ENCODE measurements at regions not wholly inside any gene's neighbourhood (a gene's known extent, or its start where the extent isn't known, plus 50 kb on each side); places are given as distances from the start of the nearest gene placed in this dataset.

DNA sequence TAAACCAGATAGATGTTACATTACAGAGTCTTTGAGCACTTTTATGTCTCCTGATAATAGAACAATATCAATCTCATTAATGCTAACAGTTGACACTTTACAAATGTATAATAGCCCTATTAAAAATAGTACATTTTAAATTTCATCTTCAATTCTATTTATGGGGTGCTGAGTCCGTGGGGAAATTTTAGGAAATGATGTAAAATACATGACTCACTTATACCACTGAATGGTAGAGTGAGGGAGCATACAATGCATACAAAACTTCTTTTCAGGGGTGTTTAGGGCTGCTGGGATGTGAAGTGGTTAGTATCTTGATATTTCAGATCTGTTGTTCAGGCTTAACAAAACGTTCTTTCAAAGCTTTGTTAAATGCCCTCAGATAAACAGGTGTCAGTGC is 696.2 kb downstream of the TRAM1L1 start:
- ChIA-PET POLR2A (no interaction called here), CTCF (interaction anchor here (1.5 kb wide), 2 partner anchors 9 to 11 kb away, joined by 3 to 5 read pairs; no protein-coding TSS in a partner anchor)
- no peak for DNase-seq (ENCODE audit: extremely low spot score)
- no peak for TF ChIP-seq CTCF (IDR thresholded peaks at IDR 0.05; ENCODE audit: control extremely low read depth, extremely low read depth, low read depth, missing control alignments)

DNA sequence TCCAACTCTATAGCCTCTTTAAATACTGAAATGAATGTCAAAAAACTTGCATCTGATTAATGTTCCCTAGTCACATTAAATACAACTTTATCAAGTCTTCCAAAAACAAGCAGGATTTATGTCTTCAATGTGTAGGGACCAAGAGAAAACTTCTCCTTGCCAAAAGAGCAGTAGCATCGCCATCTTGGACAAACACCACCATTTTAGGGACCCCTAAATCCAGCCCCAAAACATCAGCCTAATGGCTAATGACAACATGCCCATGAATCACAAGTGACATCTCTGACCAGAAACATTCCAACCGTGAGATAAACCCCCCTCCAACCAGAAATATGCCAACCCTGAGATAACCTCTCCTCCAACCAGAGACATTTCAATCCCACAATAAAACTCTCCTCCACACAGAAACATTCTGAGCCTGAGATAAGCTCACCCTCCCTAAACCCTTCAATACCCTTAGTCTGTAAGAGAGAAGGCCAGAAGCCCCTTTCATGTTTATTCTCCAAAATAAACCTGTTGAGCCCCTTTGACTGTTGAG is 697.4 kb downstream of the TRAM1L1 start:
- POLR2A ChIA-PET: no interaction called here
- no peak for TF ChIP-seq CTCF (IDR thresholded peaks at IDR 0.05; ENCODE audit: control extremely low read depth, extremely low read depth, low read depth, missing control alignments)
- no peak for DNase-seq (ENCODE audit: extremely low spot score)
- CTCF ChIA-PET: no interaction called here

DNA sequence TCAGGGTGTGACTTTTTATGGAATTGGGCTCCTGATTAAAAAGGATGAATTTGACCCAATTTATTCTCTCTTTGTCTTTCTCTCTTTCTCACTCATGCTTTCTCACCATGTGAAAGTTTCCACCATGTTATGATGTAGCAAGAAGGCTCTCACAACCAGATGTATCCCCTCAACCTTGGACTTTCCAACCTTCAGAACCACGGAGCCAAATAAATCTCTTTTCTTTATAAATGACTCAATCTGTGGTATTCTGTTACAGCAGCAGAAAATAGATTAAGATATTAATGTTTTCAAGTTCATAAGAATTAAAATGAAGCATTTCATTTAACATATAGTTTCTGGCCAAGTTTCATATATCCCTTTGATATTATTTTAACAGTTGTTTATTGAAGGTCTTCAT is 698.5 kb downstream of the TRAM1L1 start:
- ChIA-PET CTCF (no interaction called here), POLR2A (no interaction called here)
- DNase-seq (ENCODE audit: extremely low spot score): no peak
- TF ChIP-seq CTCF (IDR thresholded peaks at IDR 0.05; ENCODE audit: control extremely low read depth, extremely low read depth, low read depth, missing control alignments): no peak

GRCh38 chr4:116385583-116385982 is 699.8 kb downstream of the TRAM1L1 start:
- no peak for TF ChIP-seq CTCF (IDR thresholded peaks at IDR 0.05; ENCODE audit: control extremely low read depth, extremely low read depth, low read depth, missing control alignments)
- no peak for DNase-seq (ENCODE audit: extremely low spot score)
- ChIA-PET CTCF (no interaction called here), POLR2A (no interaction called here)

- no peak for TF ChIP-seq CTCF (IDR thresholded peaks at IDR 0.05; ENCODE audit: control extremely low read depth, extremely low read depth, low read depth, missing control alignments)
- ChIA-PET CTCF (interaction anchor here (0.9 to 2.2 kb wide), 4 partner anchors 8 to 26 kb away, joined by 3 to 10 read pairs (median 5); no protein-coding TSS in a partner anchor), POLR2A (interaction anchor here (0.6 kb wide), 1 partner anchor 1978 kb away, joined by 5 read pairs; no protein-coding TSS in a partner anchor)
- DNase-seq (ENCODE audit: extremely low spot score): no peak
Measured at GRCh38 chr4:116374815-116375214, 710.6 kb downstream of the TRAM1L1 start.

GRCh38 chr4:116362583-116362982 is 722.8 kb downstream of the TRAM1L1 start:
- ChIA-PET CTCF (interaction anchor here (1.3 kb wide), 1 partner anchor 85 kb away, joined by 3 read pairs; no protein-coding TSS in a partner anchor), POLR2A (no interaction called here)
- DNase-seq (ENCODE audit: extremely low spot score): no peak
- no peak for TF ChIP-seq CTCF (IDR thresholded peaks at IDR 0.05; ENCODE audit: control extremely low read depth, extremely low read depth, low read depth, missing control alignments)

Measured in GM10248 (cell line).